ENCODE measurements at regions not wholly inside any gene's neighbourhood (a gene's known extent, or its start where the extent isn't known, plus 50 kb on each side); places are given as distances from the start of the nearest gene placed in this dataset.

- H3K27me3 ChIP-seq (ENCODE audit: insufficient read depth, low read length), result no peaks in the 10 kb centered on the region
- H3K4me2 ChIP-seq (ENCODE audit: insufficient read depth, insufficient read length, low read length), result no peak overlapping the region
- no peak overlapping the region for H2AFZ ChIP-seq (ENCODE audit: low read length)
- H2BK15ac ChIP-seq (ENCODE audit: low read depth, low read length), result no peak overlapping the region
- no peak overlapping the region for H4K91ac ChIP-seq (ENCODE audit: insufficient read length, low read depth, low read length)
- H2BK12ac ChIP-seq (ENCODE audit: insufficient read length, low read depth, low read length), result no peak overlapping the region
- H3K23ac ChIP-seq (ENCODE audit: insufficient read length, low read depth, low read length), result no peak overlapping the region
- no peak for DNase-seq
- no peak overlapping the region for H3K9ac ChIP-seq (ENCODE audit: extremely low read depth, insufficient read length, low read length)
- no peak overlapping the region for H2AK5ac ChIP-seq (ENCODE audit: insufficient read length, low read length)
- no peak overlapping the region for H3T11ph ChIP-seq (ENCODE audit: low read length)
- H3K14ac ChIP-seq (ENCODE audit: insufficient read depth, low read length), result no peak overlapping the region
- Mint-ChIP-seq H3K4me3 (no peak overlapping the region), H3K4me1 (peaks cover 54 to 57% of the 10 kb centered on the region in 2 experiments), H3K27ac (no peak overlapping the region; a peak in 1 of 7 replicates), H3K9me3 (peaks cover 0 to 5% of the 10 kb centered on the region in 2 experiments; a peak in 2 of 5 replicates), H3K36me3 (ENCODE audit: insufficient read depth in 1 of 3, low read depth in 3 of 3) (peaks cover 0 to 11% (median 2%) of the 10 kb centered on the region in 3 experiments; a peak in 3 of 7 replicates), H3K27me3 (ENCODE audit: low read depth) (peaks cover 4% of the 10 kb centered on the region)
- no peak overlapping the region for H3K18ac ChIP-seq (ENCODE audit: insufficient read length, low read depth, low read length)
- TF ChIP-seq CTCF (conservative IDR thresholded peaks at IDR 0.05), result no peak
- H3K4me1 ChIP-seq (ENCODE audit: insufficient read depth, low read length), result peaks cover 3% of the 10 kb centered on the region; the same call in 1 of the 2 replicates
- no peak overlapping the region for H2BK20ac ChIP-seq (ENCODE audit: low read depth, low read length, poor library complexity, severe bottlenecking)
- no peaks in the 10 kb centered on the region for H3K23me2 ChIP-seq (ENCODE audit: insufficient read length, low read depth, low read length, poor library complexity, severe bottlenecking)
- no peak overlapping the region for H2BK120ac ChIP-seq (ENCODE audit: low read depth, low read length, poor library complexity, severe bottlenecking)
- H3K4ac ChIP-seq (ENCODE audit: low read depth, low read length), result no peak overlapping the region
- H3K79me1 ChIP-seq (ENCODE audit: insufficient read depth, low read depth, low read length, poor library complexity, severe bottlenecking), result no peaks in the 10 kb centered on the region
- no peak overlapping the region for H2BK5ac ChIP-seq (ENCODE audit: insufficient read length, low read length)
- H4K8ac ChIP-seq (replicated peaks; ENCODE audit: insufficient read length, low read depth, low read length), result no peak overlapping the region
- no peak overlapping the region for H3K56ac ChIP-seq (ENCODE audit: insufficient read length, low read depth, low read length)
- H4K20me1 ChIP-seq (ENCODE audit: control insufficient read depth, insufficient read depth, insufficient read length), result no peaks in the 10 kb centered on the region
- no peaks in the 10 kb centered on the region for H3K9me3 ChIP-seq (ENCODE audit: control insufficient read depth, low read depth, low read length)
- H3K79me2 ChIP-seq (ENCODE audit: insufficient read depth, low read length), result no peaks in the 10 kb centered on the region
- no peak overlapping the region for H3K27ac ChIP-seq (ENCODE audit: insufficient read length, low read depth, low read length)
- no CpG with 5 or more reads among the region's 9 CpGs for WGBS (ENCODE audit: extremely low coverage, insufficient read length, low lambda C conversion rate)
- no peak overlapping the region for H4K5ac ChIP-seq (ENCODE audit: insufficient read length, low read depth, low read length)
These were observed 135.9 kb upstream of the PPP2R2D start for GRCh38 chr10:131764929-131765328.
